CD4-positive, alpha-beta T cell (primary cell): ENCODE measurements at regions not wholly inside any gene's neighbourhood (a gene's known extent, or its start where the extent isn't known, plus 50 kb on each side); places are given as distances from the start of the nearest gene placed in this dataset.

Experiments used
- ATAC-seq: fragments of 200-7000 bp; cut with Tn5 transposase; one replicate; pipeline ENCODE4 v1.10.0; 2022; ENCODE audit warnings: mild to moderate bottlenecking; ENCODE audit not compliant: poor library complexity
- CTCF ChIA-PET: fragments of 350-600 bp; sonication (Branson Sonifier 250); formaldehyde crosslinking; loops from one replicate; lab custom pipeline; 2021; ENCODE audit warnings: antibody characterized with exemption, inconsistent platforms; lab: Charles Lee
- POLR2A ChIA-PET: fragments of 350-600 bp; sonication (Branson Sonifier 250); formaldehyde crosslinking; loops from one replicate; lab custom pipeline; 2021; ENCODE audit warnings: antibody characterized with exemption, inconsistent platforms; lab: Charles Lee
- DNase-seq, 14 experiments: peaks; one replicate each; pipeline ENCODE4 v3.0.0-alpha.2; 2013 to 2020; ENCODE audit warnings: mixed read lengths in 2 of 14
- H3K27ac ChIP-seq, 2 donors: one replicate each; pipeline versions ENCODE4 v1.5.1 to v1.7.0; 2013; ENCODE audit warnings: low read length in 2 of 2, low read depth in 1 of 2, mild to moderate bottlenecking in 1 of 2
- H3K27me3 ChIP-seq, 2 experiments: 1 replicate in 1 of 2; 2 replicates in 1 of 2; pipeline versions ENCODE4 v1.6.1 to v1.7.0; 2013; ENCODE audit warnings: low read length in 2 of 2, control low read depth in 1 of 2, mild to moderate bottlenecking in 1 of 2, moderate library complexity in 1 of 2; ENCODE audit not compliant: insufficient read depth in 2 of 2, control insufficient read depth in 1 of 2
- H3K36me3 ChIP-seq: one replicate; pipeline ENCODE4 v1.6.1; 2013; ENCODE audit warnings: low read length, control low read depth; ENCODE audit not compliant: insufficient read depth
- H3K4me1 ChIP-seq: one replicate; pipeline ENCODE4 v1.6.1; 2013; ENCODE audit warnings: low read length, control low read depth; ENCODE audit not compliant: insufficient read depth
- H3K4me3 ChIP-seq: one replicate; pipeline ENCODE4 v1.5.1; 2013; ENCODE audit warnings: mild to moderate bottlenecking, low read length, moderate library complexity
- H3K9me3 ChIP-seq, 2 experiments: 1 replicate in 1 of 2; 2 replicates in 1 of 2; pipeline versions ENCODE4 v1.6.1 to v1.7.0; 2013; ENCODE audit warnings: low read length in 2 of 2, mild to moderate bottlenecking in 2 of 2, control low read depth in 1 of 2, moderate library complexity in 1 of 2; ENCODE audit not compliant: control insufficient read depth in 1 of 2, insufficient read depth in 1 of 2
- H3K27ac Mint-ChIP-seq: one replicate; pipeline ENCODE4 v1.8.0; 2020; ENCODE audit warnings: mixed read lengths
- H3K27me3 Mint-ChIP-seq: one replicate; pipeline ENCODE4 v1.8.0; 2021; ENCODE audit warnings: mixed read lengths
- H3K36me3 Mint-ChIP-seq: one replicate; pipeline ENCODE4 v1.8.0; 2021; ENCODE audit warnings: low read depth, mixed read lengths
- H3K4me1 Mint-ChIP-seq: one replicate; pipeline ENCODE4 v1.8.0; 2021; ENCODE audit warnings: low read depth, mixed read lengths
- H3K4me3 Mint-ChIP-seq: one replicate; pipeline ENCODE4 v1.8.0; 2020; ENCODE audit warnings: mild to moderate bottlenecking, mixed read lengths
- H3K9me3 Mint-ChIP-seq: one replicate; pipeline ENCODE4 v1.8.0; 2020; ENCODE audit warnings: mixed read lengths
- CTCF ChIP-seq: fragments of 200-600 bp; IDR thresholded peaks from one replicate; pipeline ENCODE4 v1.8.0; 2022; ENCODE audit warnings: antibody characterized with exemption, mild to moderate bottlenecking
- intact Hi-C, 2 experiments: fragments of 100-400 bp; cut with DNase I in 1 of 2; cut with micrococcal nuclease in 1 of 2; formaldehyde crosslinking; loops; one replicate each; pipeline versions ENCODE4 v1.15.1 to v1.9.0; 2023 to 2025; cut with DNase I, micrococcal nuclease

GRCh38 chr16:5601957-5602356, 504.4 kb upstream of the EEF2KMT start:
- no peaks in the 10 kb centered on the region for H3K27me3 Mint-ChIP-seq
- intact Hi-C loops = no loop called here
- peaks cover 13% of the 10 kb centered on the region for H3K9me3 Mint-ChIP-seq
- Histone ChIP-seq H3K27ac (no peak overlapping the region), H3K36me3 (no peaks in the 10 kb centered on the region), H3K4me1 (no peaks in the 10 kb centered on the region), H3K27me3 (no peaks in the 10 kb centered on the region), H3K4me3 (no peak overlapping the region), H3K9me3 (peaks cover 0 to 9% of the 10 kb centered on the region in 2 experiments)
- H3K36me3 Mint-ChIP-seq = no peaks in the 10 kb centered on the region
- no peak for TF ChIP-seq CTCF
- no peak overlapping the region for H3K4me3 Mint-ChIP-seq
- CTCF ChIA-PET = no interaction called here
- ATAC-seq (no peak), DNase-seq (no peak)
- no peak overlapping the region for H3K27ac Mint-ChIP-seq
- POLR2A ChIA-PET = no interaction called here
- no peaks in the 10 kb centered on the region for H3K4me1 Mint-ChIP-seq

GRCh38 chr16:5598793-5599192, 501.2 kb upstream of the EEF2KMT start:
- Mint-ChIP-seq H3K4me3 (no peak overlapping the region), H3K4me1 (no peaks in the 10 kb centered on the region), H3K9me3 (peaks cover 14% of the 10 kb centered on the region), H3K36me3 (no peaks in the 10 kb centered on the region), H3K27me3 (no peaks in the 10 kb centered on the region), H3K27ac (no peak overlapping the region)
- Histone ChIP-seq H3K36me3 (no peaks in the 10 kb centered on the region), H3K27ac (no peak overlapping the region), H3K4me3 (no peak overlapping the region), H3K27me3 (no peaks in the 10 kb centered on the region), H3K9me3 (peaks cover 0 to 9% of the 10 kb centered on the region in 2 experiments), H3K4me1 (no peaks in the 10 kb centered on the region)
- ATAC-seq (no peak), DNase-seq (no peak)
- intact Hi-C loops = no loop called here
- ChIA-PET CTCF (no interaction called here), POLR2A (no interaction called here)
- no peak for TF ChIP-seq CTCF

GRCh38 chr16:5595849-5596248, 498.3 kb upstream of the EEF2KMT start:
- H3K27me3 ChIP-seq = no peaks in the 10 kb centered on the region
- DNase-seq = no peak
- H3K36me3 ChIP-seq = no peaks in the 10 kb centered on the region
- intact Hi-C loops = no loop called here
- no peak overlapping the region for H3K27ac ChIP-seq
- H3K9me3 ChIP-seq = peaks cover 0 to 9% of the 10 kb centered on the region in 2 experiments
- Mint-ChIP-seq H3K27me3 (no peaks in the 10 kb centered on the region), H3K36me3 (no peaks in the 10 kb centered on the region), H3K27ac (no peak overlapping the region), H3K4me3 (no peak overlapping the region), H3K4me1 (no peaks in the 10 kb centered on the region), H3K9me3 (peaks cover 9% of the 10 kb centered on the region)
- H3K4me3 ChIP-seq = no peak overlapping the region
- POLR2A ChIA-PET = no interaction called here
- H3K4me1 ChIP-seq = no peaks in the 10 kb centered on the region
- no peak for TF ChIP-seq CTCF
- CTCF ChIA-PET = no interaction called here
- no peak for ATAC-seq
